HepG2 (cell line): ENCODE measurements at regions not wholly inside any gene's neighbourhood (a gene's known extent, or its start where the extent isn't known, plus 50 kb on each side); places are given as distances from the start of the nearest gene placed in this dataset.

Experiments used
- ATAC-seq: fragments of 200-7000 bp; cut with Tn5 transposase; 3 replicates; pipeline ENCODE4 v1.9.1; 2020; ENCODE audit warnings: mild to moderate bottlenecking, moderate library complexity
- BruUV-seq: library from RNA; stranded (reverse); fragments of 400-500 nt; replicated peaks from 2 replicates; lab custom pipeline; 2021; lab: Mats Ljungman, UMichigan
- CTCF ChIA-PET: fragments of 300-600 bp; formaldehyde crosslinking; extraction: SDS; loops from one replicate; lab custom pipeline; 2021; ENCODE audit warnings: low total read pairs, inconsistent platforms, low intra/inter-chr PET ratio; lab: Yijun Ruan, JAX
- POLR2A ChIA-PET: fragments of 350-600 bp; sonication (Branson Sonifier 250); formaldehyde crosslinking; loops from one replicate; lab custom pipeline; 2020; ENCODE audit warnings: antibody characterized with exemption, inconsistent platforms; lab: Yijun Ruan, JAX
- DNase-seq: peaks from one replicate; pipeline ENCODE4 v3.0.0-alpha.2; 2015; ENCODE audit warnings: low spot score
- FAIRE-seq: peaks from 3 replicates; lab custom pipeline; 2011; peaks lifted over from hg19 to GRCh38; lab: Jason Lieb, UNC
- H2AFZ ChIP-seq: one replicate; pipeline ENCODE4 v1.6.1; 2011; ENCODE audit warnings: low read length, inconsistent platforms
- H3K27ac ChIP-seq: fragments of 300-600 bp; 3 replicates; pipeline ENCODE4 v1.8.0; 2011; ENCODE audit warnings: mixed run types, mild to moderate bottlenecking, mixed read lengths, low read length, inconsistent platforms; ENCODE audit not compliant: insufficient read depth; ENCODE audit errors: extremely low read length
- H3K27me3 ChIP-seq, 2 experiments: fragments of 200-600 bp in 1 of 2; 2 replicates in 1 of 2; 3 replicates in 1 of 2; pipeline versions ENCODE4 v1.6.0 to v1.8.0; 2011; ENCODE audit warnings: low read length in 2 of 2, mild to moderate bottlenecking in 2 of 2, moderate library complexity in 2 of 2, inconsistent platforms in 1 of 2; ENCODE audit not compliant: insufficient read depth in 2 of 2, control insufficient read depth in 1 of 2
- H3K36me3 ChIP-seq, 2 experiments: fragments of 200-600 bp in 1 of 2; replicated peaks in 1 of 2; 2 replicates in 1 of 2; 3 replicates in 1 of 2; pipeline versions ENCODE4 v1.5.1 to v1.8.0; 2011; ENCODE audit warnings: low read length in 2 of 2, inconsistent platforms in 1 of 2; ENCODE audit not compliant: insufficient read depth in 2 of 2, control insufficient read depth in 1 of 2
- H3K4me1 ChIP-seq: 2 replicates; pipeline ENCODE4 v1.5.1; 2012; ENCODE audit warnings: low read length, inconsistent platforms; ENCODE audit not compliant: insufficient read depth
- H3K4me2 ChIP-seq: 2 replicates; pipeline ENCODE4 v1.6.0; 2011; ENCODE audit warnings: low read depth, low read length, inconsistent platforms
- H3K4me3 ChIP-seq, 3 experiments: fragments of 200-600 bp in 1 of 3; sonication (generic), shearing (Covaris generic) in 1 of 3; replicated peaks in 1 of 3; 2 replicates each; pipeline ENCODE4 v1.5.1; 2011 to 2016; ENCODE audit warnings: low read length in 3 of 3, inconsistent platforms in 2 of 3, low read depth in 2 of 3, mild to moderate bottlenecking in 2 of 3, control low read depth in 1 of 3, mixed read lengths in 1 of 3; ENCODE audit not compliant: insufficient read depth in 1 of 3
- H3K79me2 ChIP-seq: one replicate; pipeline ENCODE4 v1.6.1; 2011; ENCODE audit warnings: low read length, inconsistent platforms; ENCODE audit not compliant: insufficient read depth
- H3K9ac ChIP-seq: 2 replicates; pipeline ENCODE4 v1.6.0; 2011; ENCODE audit warnings: mild to moderate bottlenecking, low read depth, low read length, inconsistent platforms; ENCODE audit not compliant: insufficient read depth
- H3K9me3 ChIP-seq: 2 replicates; pipeline ENCODE4 v1.5.1; 2012; ENCODE audit warnings: mild to moderate bottlenecking, low read length
- H4K20me1 ChIP-seq: 2 replicates; pipeline ENCODE4 v1.6.0; 2011; ENCODE audit warnings: inconsistent platforms, mild to moderate bottlenecking, low read length, moderate library complexity; ENCODE audit not compliant: insufficient read depth
- CHCHD3 ChIP-seq: sonication (generic); formaldehyde crosslinking; IDR thresholded peaks from 2 replicates; pipeline ENCODE4 v1.8.0; 2022; ENCODE audit warnings: mild to moderate bottlenecking, missing genetic modification reagents, moderate library complexity
- GLI4 ChIP-seq: sonication (generic); formaldehyde crosslinking; IDR thresholded peaks from 2 replicates; pipeline ENCODE4 v1.5.1; 2020; ENCODE audit warnings: missing genetic modification reagents, mild to moderate bottlenecking, moderate library complexity, borderline replicate concordance
- SAP130 ChIP-seq: IDR thresholded peaks from 2 replicates; pipeline ENCODE4 v1.6.1; 2016; ENCODE audit warnings: low read depth
- SMYD3 ChIP-seq: sonication (generic); formaldehyde crosslinking; IDR thresholded peaks from 2 replicates; pipeline ENCODE4 v1.8.1; 2023; ENCODE audit warnings: mild to moderate bottlenecking, missing genetic modification reagents
- ZBTB7B ChIP-seq: sonication (generic); formaldehyde crosslinking; IDR thresholded peaks from 2 replicates; pipeline ENCODE4 v1.4.0; 2020; ENCODE audit warnings: missing genetic modification reagents
- ZNF235 ChIP-seq: sonication (generic); formaldehyde crosslinking; IDR thresholded peaks from 2 replicates; pipeline ENCODE4 v1.8.1; 2023; ENCODE audit warnings: mild to moderate bottlenecking, missing genetic modification reagents, borderline replicate concordance
- ZNF329 ChIP-seq: sonication (generic); formaldehyde crosslinking; IDR thresholded peaks from 2 replicates; pipeline ENCODE4 v1.9.0; 2021; ENCODE audit warnings: low read depth, mild to moderate bottlenecking, missing genetic modification reagents
- ZNF446 ChIP-seq: sonication (generic); formaldehyde crosslinking; IDR thresholded peaks from 2 replicates; pipeline ENCODE4 v1.5.0; 2020; ENCODE audit warnings: mild to moderate bottlenecking, missing genetic modification reagents
- ZNF567 ChIP-seq: sonication (generic); formaldehyde crosslinking; IDR thresholded peaks from 2 replicates; pipeline ENCODE4 v1.8.1; 2023; ENCODE audit warnings: mild to moderate bottlenecking, missing genetic modification reagents, borderline replicate concordance
- WGBS: methylation state at CpG from one replicate; pipeline ENCODE4 v1.1.6; 2017; ENCODE audit warnings: low lambda C conversion rate; 5-methylcytosine and 5-hydroxymethylcytosine counted together
- in situ Hi-C: cut with HindIII; loops from 2 replicates; pipeline ENCODE4 v1.10.0; 2017; ENCODE audit warnings: low pct_unique_long_range_greater_than_20kb; ENCODE audit not compliant: extremely low pct_ligation_motif_present
- intact Hi-C: fragments of 100-400 bp; cut with micrococcal nuclease; formaldehyde crosslinking; loops from one replicate; pipeline ENCODE4 v1.10.0; 2022; ENCODE audit not compliant: unreplicated experiment
- TF ChIP-seq, protein P1 (sequence below): sonication (generic); formaldehyde crosslinking; IDR thresholded peaks from 2 replicates; pipeline ENCODE4 v1.5.1; 2020; ENCODE audit warnings: mild to moderate bottlenecking, missing genetic modification reagents, moderate library complexity
- TF ChIP-seq, protein P2 (sequence below): sonication (generic); formaldehyde crosslinking; IDR thresholded peaks from 2 replicates; pipeline ENCODE4 v1.8.0; 2022; ENCODE audit warnings: mild to moderate bottlenecking, missing genetic modification reagents, moderate library complexity
- TF ChIP-seq, protein P3 (sequence below): sonication (generic); formaldehyde crosslinking; IDR thresholded peaks from 2 replicates; pipeline ENCODE4 v1.4.0; 2020; ENCODE audit warnings: low read depth, mild to moderate bottlenecking, missing genetic modification reagents
- TF ChIP-seq, protein P4 (sequence below): sonication (generic); formaldehyde crosslinking; IDR thresholded peaks from 2 replicates; pipeline ENCODE4 v1.5.1; 2020; ENCODE audit warnings: missing genetic modification reagents, mild to moderate bottlenecking, borderline replicate concordance

DNA sequence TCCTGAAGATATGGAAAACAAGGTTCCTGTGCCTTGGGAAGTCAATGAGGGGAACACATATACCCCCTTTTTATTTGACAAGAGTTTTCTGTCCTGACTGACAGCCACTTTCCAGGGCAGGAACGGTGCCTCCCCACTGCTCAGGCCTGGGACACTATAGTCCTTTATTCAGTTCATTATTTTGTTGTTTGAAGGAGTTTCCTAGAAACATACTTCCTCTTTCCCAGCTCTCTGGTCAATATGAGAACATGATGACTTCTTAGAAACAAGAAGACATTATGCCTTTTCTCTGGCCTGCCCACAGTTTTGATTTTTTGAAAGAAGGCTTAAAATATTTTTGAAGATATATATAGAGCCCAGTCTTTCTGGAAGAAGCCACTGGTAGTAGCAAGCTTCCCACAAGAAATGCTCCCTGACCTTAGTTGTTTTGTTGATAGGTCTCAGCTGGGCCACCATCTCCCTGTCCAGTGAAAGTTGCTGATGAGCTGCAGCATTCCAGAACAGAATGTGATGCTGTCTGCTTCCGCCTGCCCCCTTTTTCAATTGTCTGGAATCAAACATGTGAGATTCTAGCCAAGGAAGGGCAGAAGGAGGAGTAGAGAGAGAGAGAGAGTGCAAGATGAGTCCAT lies 122.7 kb upstream of the ADRA1D start:
- POLR2A ChIA-PET: no interaction called here

DNA sequence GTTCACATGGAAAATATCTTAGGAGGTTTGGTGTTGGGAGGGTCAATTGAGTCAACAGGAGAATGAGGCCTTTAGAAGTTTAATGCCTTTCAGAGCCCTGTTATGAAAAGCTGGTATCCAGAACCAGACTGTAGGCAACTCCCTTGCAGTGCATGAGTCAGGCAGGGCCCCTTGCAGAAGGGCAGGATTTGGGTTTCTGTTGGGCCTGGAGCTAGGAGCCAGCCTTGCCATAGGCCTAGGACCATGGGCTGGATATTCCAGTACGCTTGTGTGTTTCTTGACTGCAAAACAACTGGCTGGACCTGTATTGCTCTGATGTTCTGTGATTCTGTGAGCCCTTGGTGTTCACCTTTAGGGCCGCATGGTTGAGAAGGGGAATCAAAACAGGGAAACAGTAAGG lies 121.8 kb upstream of the ADRA1D start:
- ATAC-seq (no peak), DNase-seq (no peak), FAIRE-seq (no peak)
- Histone ChIP-seq H3K27me3 (peaks cover 0 to 5% of the 10 kb centered on the region in 2 experiments; a peak in 2 of 5 replicates), H3K9ac (no peak overlapping the region), H4K20me1 (no peaks in the 10 kb centered on the region), H2AFZ (no peak overlapping the region), H3K36me3 (no peaks in the 10 kb centered on the region), H3K4me1 (no peaks in the 10 kb centered on the region), H3K27ac (no peak overlapping the region), H3K4me2 (no peak overlapping the region), H3K4me3 (no peak overlapping the region), H3K79me2 (no peaks in the 10 kb centered on the region), H3K9me3 (no peaks in the 10 kb centered on the region)
- ChIA-PET POLR2A (no interaction called here), CTCF (no interaction called here)
- no TSS peak for BruUV-seq
- in situ Hi-C loops (no loop called here), intact Hi-C loops (no loop called here)
- 46% methylated on average over 2 of the region's 2 CpGs for WGBS
- TF ChIP-seq, protein P1, sequence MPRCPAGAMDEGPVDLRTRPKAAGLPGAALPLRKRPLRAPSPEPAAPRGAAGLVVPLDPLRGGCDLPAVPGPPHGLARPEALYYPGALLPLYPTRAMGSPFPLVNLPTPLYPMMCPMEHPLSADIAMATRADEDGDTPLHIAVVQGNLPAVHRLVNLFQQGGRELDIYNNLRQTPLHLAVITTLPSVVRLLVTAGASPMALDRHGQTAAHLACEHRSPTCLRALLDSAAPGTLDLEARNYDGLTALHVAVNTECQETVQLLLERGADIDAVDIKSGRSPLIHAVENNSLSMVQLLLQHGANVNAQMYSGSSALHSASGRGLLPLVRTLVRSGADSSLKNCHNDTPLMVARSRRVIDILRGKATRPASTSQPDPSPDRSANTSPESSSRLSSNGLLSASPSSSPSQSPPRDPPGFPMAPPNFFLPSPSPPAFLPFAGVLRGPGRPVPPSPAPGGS: no peak
- TF ChIP-seq ZNF235: no peak
- no peak for TF ChIP-seq ZNF446 (CRISPR knock-in tag)
- no peak for TF ChIP-seq CHCHD3 (CRISPR knock-in tag)
- TF ChIP-seq, protein P2, sequence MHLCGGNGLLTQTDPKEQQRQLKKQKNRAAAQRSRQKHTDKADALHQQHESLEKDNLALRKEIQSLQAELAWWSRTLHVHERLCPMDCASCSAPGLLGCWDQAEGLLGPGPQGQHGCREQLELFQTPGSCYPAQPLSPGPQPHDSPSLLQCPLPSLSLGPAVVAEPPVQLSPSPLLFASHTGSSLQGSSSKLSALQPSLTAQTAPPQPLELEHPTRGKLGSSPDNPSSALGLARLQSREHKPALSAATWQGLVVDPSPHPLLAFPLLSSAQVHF (CRISPR knock-in tag): no peak
- no peak for TF ChIP-seq SMYD3 (CRISPR knock-in tag)
- TF ChIP-seq SAP130 (CRISPR knock-in tag): no peak

More for the DNA sequence above, 122.7 kb upstream of the ADRA1D start:
- Histone ChIP-seq H3K9me3 (no peaks in the 10 kb centered on the region), H2AFZ (no peak overlapping the region), H3K36me3 (no peaks in the 10 kb centered on the region), H3K79me2 (no peaks in the 10 kb centered on the region), H3K27ac (no peak overlapping the region), H3K9ac (no peak overlapping the region)
- no TSS peak for BruUV-seq
- FAIRE-seq: no peak
- whole genome bisulfite sequencing: 23% methylated on average over 2 of the region's 2 CpGs
- no peak for DNase-seq
- intact Hi-C loops: no loop called here
- TF ChIP-seq, protein P3, sequence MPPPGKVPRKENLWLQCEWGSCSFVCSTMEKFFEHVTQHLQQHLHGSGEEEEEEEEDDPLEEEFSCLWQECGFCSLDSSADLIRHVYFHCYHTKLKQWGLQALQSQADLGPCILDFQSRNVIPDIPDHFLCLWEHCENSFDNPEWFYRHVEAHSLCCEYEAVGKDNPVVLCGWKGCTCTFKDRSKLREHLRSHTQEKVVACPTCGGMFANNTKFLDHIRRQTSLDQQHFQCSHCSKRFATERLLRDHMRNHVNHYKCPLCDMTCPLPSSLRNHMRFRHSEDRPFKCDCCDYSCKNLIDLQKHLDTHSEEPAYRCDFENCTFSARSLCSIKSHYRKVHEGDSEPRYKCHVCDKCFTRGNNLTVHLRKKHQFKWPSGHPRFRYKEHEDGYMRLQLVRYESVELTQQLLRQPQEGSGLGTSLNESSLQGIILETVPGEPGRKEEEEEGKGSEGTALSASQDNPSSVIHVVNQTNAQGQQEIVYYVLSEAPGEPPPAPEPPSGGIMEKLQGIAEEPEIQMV (CRISPR knock-in tag): no peak
- TF ChIP-seq GLI4: no peak
- TF ChIP-seq ZNF567: no peak
- TF ChIP-seq ZBTB7B (CRISPR knock-in tag): no peak
- TF ChIP-seq, protein P4, sequence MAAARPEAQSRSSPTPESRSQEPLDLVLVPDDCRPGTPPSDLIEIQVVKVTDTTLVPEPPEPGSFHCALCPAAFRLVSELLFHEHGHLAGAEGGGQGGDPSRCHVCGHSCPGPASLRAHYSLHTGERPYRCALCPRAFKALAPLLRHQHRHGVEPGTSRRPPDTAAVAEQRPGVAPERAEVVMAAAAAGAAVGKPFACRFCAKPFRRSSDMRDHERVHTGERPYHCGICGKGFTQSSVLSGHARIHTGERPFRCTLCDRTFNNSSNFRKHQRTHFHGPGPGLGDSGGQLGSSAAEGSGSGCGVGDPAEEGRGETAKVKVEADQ (CRISPR knock-in tag): no peak
- no peak for TF ChIP-seq ZNF329 (CRISPR knock-in tag)
- TF ChIP-seq, all 625 proteins: peak for 0
- Histone ChIP-seq H3K4me1 (no peaks in the 10 kb centered on the region), H3K4me3 (no peak overlapping the region), H3K4me2 (no peak overlapping the region), H4K20me1 (no peaks in the 10 kb centered on the region), H3K27me3 (peaks cover 0 to 5% of the 10 kb centered on the region in 2 experiments; a peak in 2 of 5 replicates)
- CTCF ChIA-PET: no interaction called here
- ATAC-seq: no peak
- in situ Hi-C loops: no loop called here
